ENCODE measurements at regions not wholly inside any gene's neighbourhood (a gene's known extent, or its start where the extent isn't known, plus 50 kb on each side); places are given as distances from the start of the nearest gene placed in this dataset.

GRCh38 chr2:22375096-22375495 lies 1009.9 kb upstream of the KLHL29 start:
- TF ChIP-seq CTCF (IDR thresholded peaks at IDR 0.05) (no peak), SIN3A (IDR thresholded peaks at IDR 0.05; ENCODE audit: borderline replicate concordance, insufficient read depth, low read depth, low read length) (no peak)

All from Panc1 (cell line).